Vagina (tissue), 2 donors: ENCODE measurements at regions not wholly inside any gene's neighbourhood (a gene's known extent, or its start where the extent isn't known, plus 50 kb on each side); places are given as distances from the start of the nearest gene placed in this dataset.

Experiments
- POLR2A ChIP-seq, 2 donors: fragments of 450-650 bp; IDR thresholded peaks; one replicate each; pipeline ENCODE4 v1.6.1; 2017; ENCODE audit warnings: antibody characterized with exemption in 2 of 2, mild to moderate bottlenecking in 2 of 2, moderate library complexity in 2 of 2
- POLR2AphosphoS5 ChIP-seq, 2 donors: sonication (generic); formaldehyde crosslinking; IDR thresholded peaks; one replicate each; pipeline ENCODE4 v1.9.0; 2017; ENCODE audit warnings: antibody characterized with exemption in 2 of 2, mild to moderate bottlenecking in 2 of 2, low read depth in 1 of 2; ENCODE audit not compliant: insufficient read depth in 1 of 2
- TF ChIP-seq, protein P1 (sequence below), 3 experiments: fragments of 450-650 bp in 2 of 3; fragments of 200-600 bp in 1 of 3; sonication (generic) in 1 of 3; IDR thresholded peaks; one replicate each; pipeline ENCODE4 v1.5.1; 2017 to 2019; ENCODE audit warnings: antibody characterized with exemption in 3 of 3, mild to moderate bottlenecking in 2 of 3, moderate library complexity in 2 of 3

DNA sequence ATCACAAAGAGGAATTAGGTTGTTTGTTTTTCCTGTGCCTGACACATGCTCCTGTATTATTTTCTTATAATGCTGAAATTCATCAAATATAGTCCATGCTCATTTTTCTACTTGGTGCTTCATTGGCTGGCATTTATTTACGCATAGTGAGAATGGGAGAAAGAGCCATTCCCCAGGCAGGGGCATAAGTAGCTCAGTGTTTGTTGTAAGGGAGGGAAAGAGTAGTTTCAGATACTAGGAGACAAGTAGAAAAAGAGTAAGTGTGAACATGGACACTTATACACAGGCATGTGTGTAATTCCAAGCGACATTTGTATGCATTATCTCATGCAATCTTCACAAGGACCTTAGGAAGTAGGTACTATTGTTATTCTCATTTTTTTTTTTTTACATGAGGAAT, 111.9 kb upstream of the UGP2 start:
- TF ChIP-seq POLR2A (IDR thresholded peaks at IDR 0.05) (no peak), POLR2AphosphoS5 (IDR thresholded peaks at IDR 0.05; ENCODE audit: insufficient read depth in 1 of 2, low read depth in 1 of 2) (no peak)
- TF ChIP-seq, protein P1, sequence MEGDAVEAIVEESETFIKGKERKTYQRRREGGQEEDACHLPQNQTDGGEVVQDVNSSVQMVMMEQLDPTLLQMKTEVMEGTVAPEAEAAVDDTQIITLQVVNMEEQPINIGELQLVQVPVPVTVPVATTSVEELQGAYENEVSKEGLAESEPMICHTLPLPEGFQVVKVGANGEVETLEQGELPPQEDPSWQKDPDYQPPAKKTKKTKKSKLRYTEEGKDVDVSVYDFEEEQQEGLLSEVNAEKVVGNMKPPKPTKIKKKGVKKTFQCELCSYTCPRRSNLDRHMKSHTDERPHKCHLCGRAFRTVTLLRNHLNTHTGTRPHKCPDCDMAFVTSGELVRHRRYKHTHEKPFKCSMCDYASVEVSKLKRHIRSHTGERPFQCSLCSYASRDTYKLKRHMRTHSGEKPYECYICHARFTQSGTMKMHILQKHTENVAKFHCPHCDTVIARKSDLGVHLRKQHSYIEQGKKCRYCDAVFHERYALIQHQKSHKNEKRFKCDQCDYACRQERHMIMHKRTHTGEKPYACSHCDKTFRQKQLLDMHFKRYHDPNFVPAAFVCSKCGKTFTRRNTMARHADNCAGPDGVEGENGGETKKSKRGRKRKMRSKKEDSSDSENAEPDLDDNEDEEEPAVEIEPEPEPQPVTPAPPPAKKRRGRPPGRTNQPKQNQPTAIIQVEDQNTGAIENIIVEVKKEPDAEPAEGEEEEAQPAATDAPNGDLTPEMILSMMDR (IDR thresholded peaks at IDR 0.05) = no peak
